ENCODE measurements at regions not wholly inside any gene's neighbourhood (a gene's known extent, or its start where the extent isn't known, plus 50 kb on each side); places are given as distances from the start of the nearest gene placed in this dataset.
"Not testable (repeated sequence)": the region's sequence is repeated elsewhere in the genome, so short reads cannot be mapped to it uniquely, and the experiment has no call there.

DNA sequence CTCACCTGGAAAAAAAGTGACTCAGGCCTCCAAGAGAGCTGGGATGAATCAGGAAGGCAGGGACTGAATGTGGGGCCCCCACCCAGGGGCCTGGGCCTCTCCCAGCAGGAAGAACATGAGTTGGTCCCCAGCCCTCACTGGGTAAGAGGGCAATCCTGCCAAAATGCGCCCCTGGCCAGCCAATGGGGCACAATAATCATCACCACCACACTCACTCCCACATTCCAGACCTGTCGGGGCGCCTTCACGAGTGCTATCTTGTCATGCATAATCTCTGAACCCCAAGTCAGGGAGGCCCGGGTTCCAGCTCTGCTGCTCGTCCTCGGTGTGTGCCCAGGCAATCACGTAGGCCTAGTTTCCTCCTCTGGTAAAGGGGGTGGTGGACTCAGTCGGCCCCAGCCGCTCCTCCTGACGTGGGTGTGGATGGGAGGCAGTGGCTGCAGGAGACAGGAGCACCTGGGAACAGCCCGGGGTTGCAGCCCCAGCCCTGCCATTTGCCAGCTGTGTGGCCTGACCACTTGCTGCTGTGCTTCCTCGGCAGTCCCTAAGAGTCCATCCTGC, 115.1 kb downstream of the CYP26B1 start:
- Histone ChIP-seq H3K36me3 (ENCODE audit: control insufficient read depth in 2 of 2, insufficient read depth in 2 of 2, low read length in 2 of 2) (no peaks in the 10 kb centered on the region), H3K27ac (ENCODE audit: low read depth in 2 of 2, low read length in 2 of 2) (no peak overlapping the region), H3K27me3 (ENCODE audit: control insufficient read depth in 2 of 2, insufficient read depth in 2 of 2, low read length in 2 of 2) (no peaks in the 10 kb centered on the region), H3K4me3 (ENCODE audit: low read length in 2 of 2) (no peak overlapping the region), H3K4me1 (ENCODE audit: control insufficient read depth in 2 of 2, insufficient read depth in 2 of 2, low read length in 2 of 2) (no peaks in the 10 kb centered on the region), H3K9me3 (ENCODE audit: control insufficient read depth in 2 of 2, low read length in 2 of 2) (no peaks in the 10 kb centered on the region), H3K9ac (ENCODE audit: low read depth in 1 of 2, low read length in 2 of 2) (no peak overlapping the region)

DNA sequence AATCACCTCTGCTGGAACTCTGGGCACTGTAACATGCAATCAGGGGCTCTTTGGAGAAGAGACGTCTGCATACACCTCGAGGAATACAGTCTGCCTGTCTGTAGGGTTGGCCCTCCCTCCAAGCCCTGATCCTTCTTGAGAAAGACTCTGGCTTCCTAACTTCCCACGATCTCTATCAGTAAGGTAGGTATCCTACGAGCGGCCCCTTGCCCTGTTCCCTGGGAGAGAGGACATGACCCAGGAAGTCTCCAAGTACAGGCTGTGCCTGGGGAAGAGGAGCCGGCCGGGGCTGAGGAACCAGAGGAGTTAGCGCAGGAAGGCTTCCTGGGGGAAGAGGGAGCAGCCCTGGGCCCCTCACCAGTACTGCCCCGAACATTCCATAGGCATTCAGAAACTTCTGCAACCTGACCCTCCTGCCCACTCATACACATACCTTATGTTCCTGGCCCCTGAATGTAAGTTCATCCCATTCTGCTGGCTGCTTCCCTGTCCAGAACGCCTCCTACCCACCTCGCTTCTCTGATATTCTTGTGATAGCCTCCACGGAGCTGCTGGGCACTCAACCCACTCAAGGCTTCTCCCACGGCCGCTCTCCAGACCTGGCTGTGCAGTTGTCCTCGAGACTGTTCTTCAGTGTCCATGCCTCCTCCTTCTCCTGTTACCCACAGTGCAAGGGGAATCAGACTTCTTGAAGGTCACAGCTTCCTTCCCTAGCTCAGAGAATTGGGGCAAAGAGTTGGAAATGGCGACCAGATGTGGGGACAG, 116.1 kb downstream of the CYP26B1 start:
- no peaks in the 10 kb centered on the region for H3K27me3 ChIP-seq (ENCODE audit: control insufficient read depth in 2 of 2, insufficient read depth in 2 of 2, low read length in 2 of 2)
- no peaks in the 10 kb centered on the region for H3K9me3 ChIP-seq (ENCODE audit: control insufficient read depth in 2 of 2, low read length in 2 of 2)
- no peak overlapping the region for H3K9ac ChIP-seq (ENCODE audit: low read depth in 1 of 2, low read length in 2 of 2)
- no peak overlapping the region for H3K4me3 ChIP-seq (ENCODE audit: low read length in 2 of 2)
- no peaks in the 10 kb centered on the region for H3K4me1 ChIP-seq (ENCODE audit: control insufficient read depth in 2 of 2, insufficient read depth in 2 of 2, low read length in 2 of 2)
- no peaks in the 10 kb centered on the region for H3K36me3 ChIP-seq (ENCODE audit: control insufficient read depth in 2 of 2, insufficient read depth in 2 of 2, low read length in 2 of 2)
- H3K27ac ChIP-seq (ENCODE audit: low read depth in 2 of 2, low read length in 2 of 2): no peak overlapping the region

DNA sequence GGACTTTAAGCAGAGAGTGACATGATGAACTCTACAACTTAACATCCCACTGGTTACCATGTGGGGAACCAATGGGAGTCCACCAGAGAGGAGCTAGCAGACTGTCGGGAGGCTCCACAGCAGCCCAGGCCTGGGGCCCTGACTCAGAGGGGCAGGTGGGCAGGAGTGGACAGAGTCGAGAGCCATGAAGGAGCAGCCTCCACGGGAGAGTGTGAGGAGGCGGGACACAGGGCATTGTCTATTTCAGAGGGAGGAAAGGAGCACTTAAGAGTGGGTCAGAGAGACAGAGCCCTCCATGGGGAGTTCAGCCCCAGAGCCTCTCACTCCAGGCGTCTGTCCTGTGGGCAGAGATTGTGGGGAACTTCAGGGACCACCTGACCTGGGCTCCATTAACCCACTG, 118.7 kb downstream of the CYP26B1 start:
- no peaks in the 10 kb centered on the region for H3K36me3 ChIP-seq (ENCODE audit: control insufficient read depth in 2 of 2, insufficient read depth in 2 of 2, low read length in 2 of 2)
- H3K27me3 ChIP-seq (ENCODE audit: control insufficient read depth in 2 of 2, insufficient read depth in 2 of 2, low read length in 2 of 2): no peaks in the 10 kb centered on the region

DNA sequence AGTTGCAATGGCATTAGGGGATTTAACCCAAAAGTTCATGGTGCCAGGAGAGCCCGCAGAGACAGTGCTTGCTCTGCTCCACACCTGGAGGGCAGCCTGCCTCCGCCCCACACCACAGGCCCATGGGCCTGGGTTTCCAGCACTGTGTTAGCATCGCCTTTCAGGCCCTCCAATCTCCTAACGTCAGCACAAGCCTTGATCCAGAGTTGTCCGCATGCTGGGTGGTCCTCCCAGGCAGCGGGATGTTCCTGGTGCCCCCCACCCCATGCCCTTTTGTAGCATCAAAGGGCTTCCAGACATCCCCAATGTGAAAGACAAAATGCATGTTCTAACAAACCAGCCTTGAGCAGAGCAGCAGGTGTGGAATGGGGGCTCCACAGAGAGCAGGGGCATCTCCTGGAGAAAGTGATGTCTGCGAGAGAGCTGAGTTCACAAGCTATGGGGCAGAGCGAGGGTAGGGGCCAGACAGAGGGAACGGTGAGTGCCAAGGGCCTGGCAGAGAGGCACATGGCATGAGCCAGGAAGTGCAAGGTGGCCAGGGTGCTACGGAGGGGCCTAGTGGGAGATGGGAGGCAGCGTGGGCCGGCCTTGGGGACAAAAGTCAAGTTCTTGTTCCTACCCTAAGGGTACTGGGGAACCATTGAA, 119.2 kb downstream of the CYP26B1 start:
- H3K4me1 ChIP-seq (ENCODE audit: control insufficient read depth in 2 of 2, insufficient read depth in 2 of 2, low read length in 2 of 2): no peaks in the 10 kb centered on the region
- H3K4me3 ChIP-seq (ENCODE audit: low read length in 2 of 2): no peak overlapping the region
- H3K9ac ChIP-seq (ENCODE audit: low read depth in 1 of 2, low read length in 2 of 2): no peak overlapping the region
- no peaks in the 10 kb centered on the region for H3K36me3 ChIP-seq (ENCODE audit: control insufficient read depth in 2 of 2, insufficient read depth in 2 of 2, low read length in 2 of 2)
- no peaks in the 10 kb centered on the region for H3K9me3 ChIP-seq (ENCODE audit: control insufficient read depth in 2 of 2, low read length in 2 of 2)
- H3K27me3 ChIP-seq (ENCODE audit: control insufficient read depth in 2 of 2, insufficient read depth in 2 of 2, low read length in 2 of 2): no peaks in the 10 kb centered on the region
- no peak overlapping the region for H3K27ac ChIP-seq (ENCODE audit: low read depth in 2 of 2, low read length in 2 of 2)

More for the DNA sequence above, 118.7 kb downstream of the CYP26B1 start:
- H3K9me3 ChIP-seq (ENCODE audit: control insufficient read depth in 2 of 2, low read length in 2 of 2): no peaks in the 10 kb centered on the region
- no peak overlapping the region for H3K4me3 ChIP-seq (ENCODE audit: low read length in 2 of 2)
- no peak overlapping the region for H3K9ac ChIP-seq (ENCODE audit: low read depth in 1 of 2, low read length in 2 of 2)
- H3K4me1 ChIP-seq (ENCODE audit: control insufficient read depth in 2 of 2, insufficient read depth in 2 of 2, low read length in 2 of 2): no peaks in the 10 kb centered on the region
- no peak overlapping the region for H3K27ac ChIP-seq (ENCODE audit: low read depth in 2 of 2, low read length in 2 of 2)

DNA sequence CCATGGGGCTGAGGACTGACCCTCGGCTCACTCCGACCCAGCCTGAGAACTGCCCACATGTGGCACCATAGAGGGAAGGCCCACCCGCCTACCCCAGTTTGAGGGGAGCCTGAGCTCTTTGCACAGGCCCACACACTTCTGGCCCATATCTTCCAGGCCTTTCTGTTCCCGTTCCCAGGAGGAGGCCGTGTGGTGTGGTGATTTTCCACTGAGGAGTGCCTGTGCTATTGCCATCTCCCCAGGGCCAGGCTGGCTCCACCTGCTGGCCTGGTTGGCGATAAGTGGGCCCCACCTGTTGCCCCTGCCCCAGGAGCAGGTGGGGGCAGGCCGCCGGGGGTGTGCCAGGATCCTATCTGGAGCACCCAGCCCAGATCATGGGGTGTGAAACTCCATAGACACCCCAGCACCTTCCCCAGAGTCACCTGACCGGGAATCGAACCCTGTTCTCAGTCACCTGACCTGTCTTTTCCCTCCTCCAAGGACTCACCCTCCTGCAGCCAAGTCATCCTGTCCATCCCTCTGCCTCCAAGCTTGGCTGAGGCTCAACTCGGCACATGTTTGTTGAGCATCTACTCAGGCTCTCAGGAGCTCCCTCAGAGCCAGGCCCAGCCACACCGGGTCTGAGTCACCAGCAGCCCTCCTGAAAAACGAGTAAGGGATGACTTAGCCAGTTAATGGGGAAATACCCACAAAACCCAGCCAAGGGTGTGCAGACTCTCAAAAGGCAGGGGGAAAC, 120.1 kb downstream of the CYP26B1 start:
- Histone ChIP-seq H3K9me3 (ENCODE audit: control insufficient read depth in 2 of 2, low read length in 2 of 2) (no peaks in the 10 kb centered on the region), H3K27ac (ENCODE audit: low read depth in 2 of 2, low read length in 2 of 2) (no peak overlapping the region), H3K36me3 (ENCODE audit: control insufficient read depth in 2 of 2, insufficient read depth in 2 of 2, low read length in 2 of 2) (no peaks in the 10 kb centered on the region), H3K9ac (ENCODE audit: low read depth in 1 of 2, low read length in 2 of 2) (no peak overlapping the region), H3K27me3 (ENCODE audit: control insufficient read depth in 2 of 2, insufficient read depth in 2 of 2, low read length in 2 of 2) (no peaks in the 10 kb centered on the region), H3K4me3 (ENCODE audit: low read length in 2 of 2) (no peak overlapping the region), H3K4me1 (ENCODE audit: control insufficient read depth in 2 of 2, insufficient read depth in 2 of 2, low read length in 2 of 2) (no peaks in the 10 kb centered on the region)

DNA sequence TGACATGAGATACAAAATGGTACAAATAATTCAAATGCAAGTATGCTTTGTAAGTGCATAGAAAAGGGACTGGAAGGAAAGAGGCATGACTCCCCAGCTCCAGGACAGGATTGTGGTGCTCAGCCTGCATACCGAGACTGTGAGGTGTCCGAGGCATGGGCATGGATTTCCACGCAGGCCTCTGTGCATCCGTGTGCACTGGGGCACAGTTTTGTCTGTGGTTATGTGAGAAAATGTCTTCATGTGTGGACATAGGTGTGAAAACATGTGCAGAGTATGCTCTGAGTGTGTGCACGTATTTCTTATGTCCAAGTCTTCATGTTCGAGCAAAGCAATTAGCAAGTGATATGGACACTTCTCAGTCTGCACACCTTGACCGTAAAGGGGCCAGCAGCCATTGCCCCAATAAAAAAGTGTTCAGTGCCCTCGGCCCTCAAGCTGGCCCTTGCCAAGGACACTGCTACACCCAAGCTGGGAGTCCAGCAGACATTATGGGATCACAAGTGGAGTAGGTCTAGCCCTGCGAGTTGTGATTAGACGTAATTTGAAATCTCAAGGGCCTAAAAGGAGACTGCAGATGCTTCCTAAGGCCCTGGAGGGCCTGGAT, 120.7 kb downstream of the CYP26B1 start:
- H3K9ac ChIP-seq (ENCODE audit: low read depth in 1 of 2, low read length in 2 of 2): no peak overlapping the region
- no peak overlapping the region for H3K4me3 ChIP-seq (ENCODE audit: low read length in 2 of 2)
- H3K27me3 ChIP-seq (ENCODE audit: control insufficient read depth in 2 of 2, insufficient read depth in 2 of 2, low read length in 2 of 2): no peaks in the 10 kb centered on the region
- H3K36me3 ChIP-seq (ENCODE audit: control insufficient read depth in 2 of 2, insufficient read depth in 2 of 2, low read length in 2 of 2): no peaks in the 10 kb centered on the region
- H3K27ac ChIP-seq (ENCODE audit: low read depth in 2 of 2, low read length in 2 of 2): no peak overlapping the region
- H3K4me1 ChIP-seq (ENCODE audit: control insufficient read depth in 2 of 2, insufficient read depth in 2 of 2, low read length in 2 of 2): no peaks in the 10 kb centered on the region
- H3K9me3 ChIP-seq (ENCODE audit: control insufficient read depth in 2 of 2, low read length in 2 of 2): no peaks in the 10 kb centered on the region

DNA sequence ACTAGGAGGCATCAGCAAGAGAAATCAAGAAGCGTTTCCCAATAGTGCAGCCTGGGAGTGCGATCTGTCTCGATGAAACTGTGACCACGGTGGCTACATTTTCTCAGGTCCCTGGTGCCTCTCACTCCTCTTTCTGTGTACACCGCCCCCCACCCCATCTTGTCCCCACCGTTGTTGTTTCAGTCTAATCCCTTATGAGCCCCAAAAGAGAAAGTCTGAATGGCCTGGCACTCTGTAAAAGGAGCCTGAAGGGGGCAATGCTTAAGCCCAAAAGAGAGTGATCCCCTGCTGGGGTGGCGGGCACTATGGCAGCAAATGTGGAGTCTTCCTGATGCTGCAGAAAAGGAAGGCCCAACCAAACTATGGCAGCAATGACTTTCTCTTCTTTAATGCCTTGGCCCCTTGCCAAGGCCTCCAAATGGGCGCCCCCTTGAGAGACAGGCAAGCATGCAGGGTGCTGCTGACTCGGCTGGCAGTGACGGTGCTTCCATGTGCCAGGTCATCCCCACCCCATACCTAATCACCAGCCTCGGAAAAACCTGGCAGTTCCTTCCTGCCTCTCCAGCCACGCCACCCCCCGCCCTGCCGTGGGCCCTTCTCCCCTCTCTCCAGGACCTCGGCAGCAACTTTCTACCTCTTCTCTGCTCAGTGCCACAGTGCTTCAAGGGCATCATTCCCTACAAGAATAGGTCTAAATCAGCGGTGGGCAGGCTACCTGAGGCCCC, 123.0 kb downstream of the CYP26B1 start:
- Histone ChIP-seq H3K27me3 (ENCODE audit: control insufficient read depth in 2 of 2, insufficient read depth in 2 of 2, low read length in 2 of 2) (no peaks in the 10 kb centered on the region), H3K9me3 (ENCODE audit: control insufficient read depth in 2 of 2, low read length in 2 of 2) (no peaks in the 10 kb centered on the region), H3K36me3 (ENCODE audit: control insufficient read depth in 2 of 2, insufficient read depth in 2 of 2, low read length in 2 of 2) (no peaks in the 10 kb centered on the region), H3K4me3 (ENCODE audit: low read length in 2 of 2) (no peak overlapping the region), H3K27ac (ENCODE audit: low read depth in 2 of 2, low read length in 2 of 2) (no peak overlapping the region), H3K4me1 (ENCODE audit: control insufficient read depth in 2 of 2, insufficient read depth in 2 of 2, low read length in 2 of 2) (no peaks in the 10 kb centered on the region), H3K9ac (ENCODE audit: low read depth in 1 of 2, low read length in 2 of 2) (no peak overlapping the region)

DNA sequence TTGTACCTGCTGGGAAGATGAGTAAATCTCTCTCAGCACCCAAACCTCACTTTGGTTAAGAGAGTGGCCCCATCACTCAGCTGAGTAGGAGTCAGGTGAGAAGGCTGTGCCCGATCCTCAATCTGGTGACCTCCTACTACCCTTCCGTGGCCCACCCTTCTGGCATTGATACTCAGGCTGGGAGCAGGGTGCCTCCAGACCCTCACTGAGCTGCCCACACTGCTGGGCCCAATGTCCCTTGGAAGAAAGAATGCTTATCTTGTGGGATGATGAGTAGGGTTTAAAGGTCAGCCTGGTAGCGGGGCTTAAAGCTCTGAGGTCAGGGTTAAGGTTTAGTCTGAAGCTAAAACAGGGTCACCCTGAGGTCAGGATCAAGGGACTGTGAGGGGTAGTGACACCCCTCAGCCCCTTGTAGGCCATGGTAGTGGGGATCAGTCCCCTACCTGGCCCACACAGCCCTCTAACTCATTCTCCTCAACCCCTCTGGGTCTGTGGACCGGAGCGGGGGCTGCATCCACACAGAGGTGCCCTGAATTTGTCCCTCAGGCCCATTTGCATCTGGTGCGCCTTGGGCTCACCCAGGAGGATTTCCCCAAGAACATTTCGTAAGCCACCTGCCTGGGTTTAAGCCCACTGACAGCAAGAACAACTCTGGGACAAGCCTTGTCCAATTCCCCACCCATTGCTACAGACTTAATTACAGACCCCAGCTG, 123.8 kb downstream of the CYP26B1 start:
- Histone ChIP-seq H3K27me3 (ENCODE audit: control insufficient read depth in 2 of 2, insufficient read depth in 2 of 2, low read length in 2 of 2) (no peaks in the 10 kb centered on the region), H3K9ac (ENCODE audit: low read depth in 1 of 2, low read length in 2 of 2) (no peak overlapping the region), H3K4me3 (ENCODE audit: low read length in 2 of 2) (no peak overlapping the region), H3K9me3 (ENCODE audit: control insufficient read depth in 2 of 2, low read length in 2 of 2) (no peaks in the 10 kb centered on the region), H3K4me1 (ENCODE audit: control insufficient read depth in 2 of 2, insufficient read depth in 2 of 2, low read length in 2 of 2) (no peaks in the 10 kb centered on the region), H3K36me3 (ENCODE audit: control insufficient read depth in 2 of 2, insufficient read depth in 2 of 2, low read length in 2 of 2) (no peaks in the 10 kb centered on the region), H3K27ac (ENCODE audit: low read depth in 2 of 2, low read length in 2 of 2) (no peak overlapping the region)

DNA sequence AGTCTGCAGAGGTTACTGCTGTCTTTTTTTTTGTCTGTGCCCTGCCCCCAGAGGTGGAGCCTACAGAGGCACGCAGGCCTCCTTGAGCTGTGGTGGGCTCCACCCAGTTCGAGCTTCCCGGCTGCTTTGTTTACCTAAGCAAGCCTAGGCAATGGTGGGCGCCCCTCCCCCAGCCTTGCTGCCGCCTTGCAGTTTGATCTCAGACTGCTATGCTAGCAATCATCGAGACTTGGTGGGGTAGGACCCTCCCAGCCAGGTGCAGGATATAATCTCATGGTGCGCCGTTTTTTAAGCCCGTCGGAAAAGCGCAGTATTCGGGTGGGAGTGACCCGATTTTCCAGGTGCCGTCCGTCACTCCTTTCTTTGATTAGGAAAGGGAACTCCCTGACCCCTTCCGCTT, 126.3 kb downstream of the CYP26B1 start:
- not testable (repeated sequence) for H3K36me3 ChIP-seq (ENCODE audit: control insufficient read depth in 2 of 2, insufficient read depth in 2 of 2, low read length in 2 of 2); H3K27ac ChIP-seq (ENCODE audit: low read depth in 2 of 2, low read length in 2 of 2); H3K9me3 ChIP-seq (ENCODE audit: control insufficient read depth in 2 of 2, low read length in 2 of 2); H3K27me3 ChIP-seq (ENCODE audit: control insufficient read depth in 2 of 2, insufficient read depth in 2 of 2, low read length in 2 of 2); H3K4me1 ChIP-seq (ENCODE audit: control insufficient read depth in 2 of 2, insufficient read depth in 2 of 2, low read length in 2 of 2); H3K4me3 ChIP-seq (ENCODE audit: low read length in 2 of 2); H3K9ac ChIP-seq (ENCODE audit: low read depth in 1 of 2, low read length in 2 of 2)

All from mucosa of rectum (tissue), 2 donors.